GM12874 (cell line): ENCODE measurements at regions not wholly inside any gene's neighbourhood (a gene's known extent, or its start where the extent isn't known, plus 50 kb on each side); places are given as distances from the start of the nearest gene placed in this dataset.

Source experiments
- CTCF ChIP-seq: IDR thresholded peaks from 2 replicates; pipeline ENCODE4 v1.5.1; 2011; ENCODE audit warnings: low read depth, mild to moderate bottlenecking, control low read depth, low read length, moderate library complexity; ENCODE audit not compliant: insufficient read depth

GRCh38 chr2:104077573-104077972, 776.3 kb upstream of the POU3F3 start:
- TF ChIP-seq CTCF: no peak

GRCh38 chr2:104078431-104079157, 775.3 kb upstream of the POU3F3 start:
- no peak for TF ChIP-seq CTCF

- TF ChIP-seq CTCF: no peak
Observed at GRCh38 chr2:104088745-104089144, 765.2 kb upstream of the POU3F3 start.

GRCh38 chr2:104090407-104090806, 763.5 kb upstream of the POU3F3 start:
- TF ChIP-seq CTCF: no peak

- TF ChIP-seq CTCF: no peak
Observed at GRCh38 chr2:104091894-104092293, 762.0 kb upstream of the POU3F3 start.

- no peak for TF ChIP-seq CTCF
Observed at GRCh38 chr2:104092886-104093285, 761.0 kb upstream of the POU3F3 start.

- TF ChIP-seq CTCF: no peak
Observed at GRCh38 chr2:104102615-104103014, 751.3 kb upstream of the POU3F3 start.
